ENCODE measurements at regions not wholly inside any gene's neighbourhood (a gene's known extent, or its start where the extent isn't known, plus 50 kb on each side); places are given as distances from the start of the nearest gene placed in this dataset.

DNA sequence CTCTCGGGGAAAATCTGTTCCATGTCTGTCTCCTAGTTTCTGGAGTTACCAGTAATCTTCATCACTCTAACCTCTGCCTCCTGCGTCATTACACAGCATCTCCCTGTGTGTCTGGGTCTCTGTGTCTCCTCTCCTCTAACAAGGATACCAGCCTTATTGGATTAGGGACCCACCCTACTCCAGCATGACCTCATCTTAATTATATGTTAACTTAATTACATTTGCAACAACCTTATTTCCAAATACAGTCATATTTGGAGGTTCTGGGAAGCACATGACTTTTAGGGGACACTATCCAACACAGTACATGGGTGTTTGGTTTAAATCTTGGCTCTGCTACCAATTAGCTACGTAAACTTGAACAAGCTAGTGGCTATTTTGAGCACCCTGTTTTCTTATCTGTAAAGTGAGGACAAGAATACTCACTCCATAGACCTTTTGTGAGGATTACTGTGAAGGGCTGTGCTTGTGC is 83.9 kb upstream of the SGIP1 start:
- no peak for DNase-seq
- peaks cover 0 to 12% (median 0%) of the 10 kb centered on the region in 4 donors for H3K4me1 ChIP-seq
- no peaks in the 10 kb centered on the region for H3K9me3 ChIP-seq
- H3K36me3 ChIP-seq = no peaks in the 10 kb centered on the region
- H3K4me3 ChIP-seq = no peak overlapping the region
- TF ChIP-seq CTCF (IDR thresholded peaks at IDR 0.05) (no peak), POLR2A (IDR thresholded peaks at IDR 0.05) (no peak)
- no peaks in the 10 kb centered on the region for H3K27me3 ChIP-seq
- H3K27ac ChIP-seq = peak overlapping the region in 1 of 4 donors; percentile 49

GRCh38 chr1:66450847-66451246 is 83.1 kb upstream of the SGIP1 start:
- DNase-seq = no peak
- no peak for TF ChIP-seq POLR2A (IDR thresholded peaks at IDR 0.05)
- TF ChIP-seq CTCF (IDR thresholded peaks at IDR 0.05) = no peak
- no peaks in the 10 kb centered on the region for H3K36me3 ChIP-seq
- H3K9me3 ChIP-seq = no peaks in the 10 kb centered on the region
- H3K4me3 ChIP-seq = no peak overlapping the region
- peaks cover 0 to 5% (median 0%) of the 10 kb centered on the region in 4 donors for H3K4me1 ChIP-seq
- no peaks in the 10 kb centered on the region for H3K27me3 ChIP-seq
- peak overlapping the region in 1 of 4 donors; percentile 49 for H3K27ac ChIP-seq

DNA sequence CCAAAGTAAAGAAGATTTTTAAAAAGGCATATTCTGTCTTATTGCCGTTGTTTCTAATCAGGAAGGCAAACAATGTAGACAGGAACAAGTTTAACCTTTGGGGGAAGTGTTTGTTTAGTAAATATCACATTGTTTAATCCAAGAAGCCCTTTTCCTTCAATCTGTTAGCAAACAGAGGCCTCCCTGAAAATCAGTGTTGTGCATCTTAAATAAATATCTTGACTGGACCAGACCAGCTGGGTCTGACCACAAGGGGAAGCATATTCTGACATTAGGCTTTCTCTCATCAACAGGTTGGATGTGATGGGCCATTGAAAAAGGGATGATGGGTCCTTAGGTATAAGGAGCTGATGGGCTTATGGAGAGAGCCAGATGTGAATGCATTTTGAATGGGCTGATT is 81.8 kb upstream of the SGIP1 start:
- H3K9me3 ChIP-seq = no peaks in the 10 kb centered on the region
- no peak overlapping the region for H3K4me3 ChIP-seq
- H3K27ac ChIP-seq = no peak overlapping the region
- no peaks in the 10 kb centered on the region for H3K36me3 ChIP-seq
- H3K27me3 ChIP-seq = no peaks in the 10 kb centered on the region
- no peaks in the 10 kb centered on the region for H3K4me1 ChIP-seq
- no peak for DNase-seq
- TF ChIP-seq POLR2A (IDR thresholded peaks at IDR 0.05) (no peak), CTCF (IDR thresholded peaks at IDR 0.05) (no peak)

DNA sequence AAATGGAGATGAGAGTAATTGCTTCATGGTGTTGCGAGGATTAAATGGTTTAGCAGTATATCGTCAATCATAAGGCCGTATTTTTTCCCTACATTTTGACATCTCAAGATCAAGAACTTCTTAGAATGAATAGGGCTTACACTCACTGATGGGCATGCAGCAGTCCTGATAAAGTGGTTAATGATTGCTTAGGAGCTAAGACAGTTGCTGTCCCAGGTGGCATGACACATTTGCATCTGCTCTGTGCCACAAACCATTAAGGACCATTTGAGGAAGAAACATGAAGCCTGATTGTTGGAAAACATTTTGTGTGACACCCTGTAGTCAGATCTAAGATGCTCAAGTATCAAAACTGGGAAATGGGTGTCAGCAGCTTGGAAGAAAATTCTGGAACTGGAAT is 81.0 kb upstream of the SGIP1 start:
- H3K36me3 ChIP-seq = no peaks in the 10 kb centered on the region
- TF ChIP-seq CTCF (IDR thresholded peaks at IDR 0.05) (no peak), POLR2A (IDR thresholded peaks at IDR 0.05) (no peak)
- no peak overlapping the region for H3K27ac ChIP-seq
- no peak for DNase-seq
- H3K27me3 ChIP-seq = no peaks in the 10 kb centered on the region
- no peaks in the 10 kb centered on the region for H3K9me3 ChIP-seq
- H3K4me3 ChIP-seq = no peak overlapping the region
- no peaks in the 10 kb centered on the region for H3K4me1 ChIP-seq

DNA sequence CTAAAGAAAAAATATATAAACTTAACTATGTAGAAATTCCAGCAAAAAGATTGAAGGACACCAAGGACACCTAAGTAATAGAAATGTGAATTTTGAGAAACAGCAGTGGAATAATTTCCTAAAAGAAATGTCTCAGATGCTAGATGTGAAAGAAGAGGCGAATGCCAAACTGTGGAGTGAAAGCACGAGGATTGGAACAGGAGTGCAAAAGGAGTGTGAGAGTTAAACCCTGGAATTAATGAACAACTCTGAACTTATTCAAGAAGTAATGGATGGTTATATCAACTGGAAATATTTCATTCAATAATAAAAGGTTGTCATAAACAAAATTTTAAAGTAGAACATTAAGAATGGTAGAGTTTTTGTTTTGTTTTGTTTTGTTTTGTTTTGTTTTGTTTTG is 78.5 kb upstream of the SGIP1 start:
- DNase-seq = no peak
- Histone ChIP-seq H3K27me3 (no peaks in the 10 kb centered on the region), H3K4me1 (no peaks in the 10 kb centered on the region), H3K4me3 (no peak overlapping the region), H3K9me3 (no peaks in the 10 kb centered on the region), H3K27ac (no peak overlapping the region), H3K36me3 (no peaks in the 10 kb centered on the region)
- no peak for TF ChIP-seq POLR2A (IDR thresholded peaks at IDR 0.05)
- no peak for TF ChIP-seq CTCF (IDR thresholded peaks at IDR 0.05)

DNA sequence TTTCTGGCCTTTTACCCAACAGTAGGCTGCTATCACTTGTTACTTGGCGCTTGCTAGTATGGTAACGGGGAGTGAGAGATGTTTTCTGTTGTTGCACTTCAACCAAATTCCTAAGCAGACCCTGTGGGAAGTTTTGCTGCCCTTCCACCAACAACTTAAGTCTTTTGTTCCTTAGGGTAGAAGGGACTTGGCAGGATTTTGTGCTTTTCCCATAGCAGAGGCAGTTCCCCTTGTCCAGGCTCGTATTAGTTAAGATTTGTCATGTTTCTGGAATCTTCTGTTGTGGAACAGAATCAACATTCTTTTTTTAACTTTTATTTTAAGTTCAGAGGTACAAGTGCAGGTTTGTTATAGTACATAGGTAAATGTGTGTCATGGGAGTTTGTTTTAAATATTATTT is 73.2 kb upstream of the SGIP1 start:
- TF ChIP-seq CTCF (IDR thresholded peaks at IDR 0.05) (no peak), POLR2A (IDR thresholded peaks at IDR 0.05) (no peak)
- Histone ChIP-seq H3K27me3 (no peaks in the 10 kb centered on the region), H3K4me3 (no peak overlapping the region), H3K27ac (no peak overlapping the region), H3K9me3 (no peaks in the 10 kb centered on the region), H3K4me1 (no peaks in the 10 kb centered on the region), H3K36me3 (no peaks in the 10 kb centered on the region)
- DNase-seq = no peak

Measured in Peyer's patch (tissue), 4 donors.